Thoracic aorta (tissue), 2 donors: ENCODE measurements at regions not wholly inside any gene's neighbourhood (a gene's known extent, or its start where the extent isn't known, plus 50 kb on each side); places are given as distances from the start of the nearest gene placed in this dataset.

ENCODE experiments used
- ATAC-seq: fragments of 150-250 bp; one replicate; pipeline ENCODE4 v1.8.0; 2017; ENCODE audit warnings: low read depth; ENCODE audit not compliant: insufficient number of reproducible peaks, low FRiP score
- DNase-seq: peaks from one replicate; pipeline ENCODE4 v3.0.0-alpha.2; 2020; ENCODE audit warnings: low spot score
- H3K27ac ChIP-seq, 2 donors: fragments of 200-600 bp; sonication (generic); 1 replicate in 1 of 2; 2 replicates in 1 of 2; pipeline ENCODE4 v1.5.1; 2016; ENCODE audit warnings: mild to moderate bottlenecking in 2 of 2, moderate library complexity in 2 of 2
- H3K27me3 ChIP-seq: fragments of 200-600 bp; sonication (generic); replicated peaks from 2 replicates; pipeline ENCODE4 v1.6.0; 2016; ENCODE audit warnings: mild to moderate bottlenecking; ENCODE audit not compliant: insufficient read depth
- H3K36me3 ChIP-seq: fragments of 200-600 bp; sonication (generic); one replicate; pipeline ENCODE4 v1.5.1; 2016
- H3K4me1 ChIP-seq, 2 donors: fragments of 200-600 bp; sonication (generic); 1 replicate in 1 of 2; 2 replicates in 1 of 2; pipeline versions ENCODE4 v1.5.1 to v1.6.0; 2016; ENCODE audit warnings: low read depth in 2 of 2, mild to moderate bottlenecking in 1 of 2; ENCODE audit not compliant: control insufficient read depth in 1 of 2
- H3K4me3 ChIP-seq: fragments of 200-600 bp; sonication (generic); 2 replicates; pipeline ENCODE4 v1.5.1; 2016; ENCODE audit warnings: mild to moderate bottlenecking
- H3K9me3 ChIP-seq: fragments of 200-600 bp; sonication (generic); 2 replicates; pipeline ENCODE4 v1.5.1; 2016
- TF ChIP-seq, protein P1 (sequence below): fragments of 200-600 bp; sonication (generic); IDR thresholded peaks from one replicate; pipeline ENCODE4 v1.5.1; 2019; ENCODE audit warnings: antibody characterized with exemption

- ATAC-seq = no peak
- TF ChIP-seq, protein P1, sequence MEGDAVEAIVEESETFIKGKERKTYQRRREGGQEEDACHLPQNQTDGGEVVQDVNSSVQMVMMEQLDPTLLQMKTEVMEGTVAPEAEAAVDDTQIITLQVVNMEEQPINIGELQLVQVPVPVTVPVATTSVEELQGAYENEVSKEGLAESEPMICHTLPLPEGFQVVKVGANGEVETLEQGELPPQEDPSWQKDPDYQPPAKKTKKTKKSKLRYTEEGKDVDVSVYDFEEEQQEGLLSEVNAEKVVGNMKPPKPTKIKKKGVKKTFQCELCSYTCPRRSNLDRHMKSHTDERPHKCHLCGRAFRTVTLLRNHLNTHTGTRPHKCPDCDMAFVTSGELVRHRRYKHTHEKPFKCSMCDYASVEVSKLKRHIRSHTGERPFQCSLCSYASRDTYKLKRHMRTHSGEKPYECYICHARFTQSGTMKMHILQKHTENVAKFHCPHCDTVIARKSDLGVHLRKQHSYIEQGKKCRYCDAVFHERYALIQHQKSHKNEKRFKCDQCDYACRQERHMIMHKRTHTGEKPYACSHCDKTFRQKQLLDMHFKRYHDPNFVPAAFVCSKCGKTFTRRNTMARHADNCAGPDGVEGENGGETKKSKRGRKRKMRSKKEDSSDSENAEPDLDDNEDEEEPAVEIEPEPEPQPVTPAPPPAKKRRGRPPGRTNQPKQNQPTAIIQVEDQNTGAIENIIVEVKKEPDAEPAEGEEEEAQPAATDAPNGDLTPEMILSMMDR = no peak
These were observed 265.2 kb upstream of the PROK2 start for GRCh38 chr3:72050048-72050632.

DNA sequence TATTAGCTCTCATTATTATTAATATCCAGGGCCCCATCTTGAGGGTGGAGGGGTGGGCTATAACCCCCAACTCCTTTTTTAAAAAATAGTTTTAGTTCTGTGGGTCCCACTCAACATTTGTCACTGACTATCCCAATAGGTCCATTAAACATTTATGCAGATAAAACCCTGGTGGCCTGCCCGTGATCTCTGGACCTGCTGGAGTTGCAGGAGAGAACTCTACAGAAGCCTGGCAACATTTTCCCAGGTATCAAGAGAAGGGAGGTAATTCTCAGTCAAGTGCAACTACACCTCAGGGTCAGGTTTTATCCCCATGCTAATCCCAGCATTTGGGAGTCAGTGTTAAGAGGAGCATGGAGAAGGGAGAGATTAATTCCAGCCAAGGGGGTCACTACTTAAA, 264.4 kb upstream of the PROK2 start:
- no peak for ATAC-seq
- TF ChIP-seq, protein P1 = no peak

More at GRCh38 chr3:72050048-72050632, 265.2 kb upstream of the PROK2 start:
- H3K27me3 ChIP-seq = no peaks in the 10 kb centered on the region
- H3K36me3 ChIP-seq = no peaks in the 10 kb centered on the region
- no peaks in the 10 kb centered on the region for H3K4me1 ChIP-seq
- no peak overlapping the region for H3K4me3 ChIP-seq
- H3K9me3 ChIP-seq = no peaks in the 10 kb centered on the region
- no peak overlapping the region for H3K27ac ChIP-seq
- DNase-seq = no peak

GRCh38 chr3:72048873-72049272, 263.9 kb upstream of the PROK2 start:
- no peak for DNase-seq

More for the DNA sequence above, 264.4 kb upstream of the PROK2 start:
- no peak overlapping the region for H3K27ac ChIP-seq
- DNase-seq = no peak
- H3K4me1 ChIP-seq = no peaks in the 10 kb centered on the region
- no peak overlapping the region for H3K4me3 ChIP-seq
- H3K9me3 ChIP-seq = no peaks in the 10 kb centered on the region
- no peaks in the 10 kb centered on the region for H3K27me3 ChIP-seq
- H3K36me3 ChIP-seq = no peaks in the 10 kb centered on the region

GRCh38 chr3:72047221-72047871, 262.4 kb upstream of the PROK2 start:
- Histone ChIP-seq H3K27ac (no peak overlapping the region), H3K36me3 (no peaks in the 10 kb centered on the region), H3K4me3 (no peak overlapping the region), H3K27me3 (no peaks in the 10 kb centered on the region), H3K4me1 (peaks cover 0 to 4% of the 10 kb centered on the region in 2 donors), H3K9me3 (no peaks in the 10 kb centered on the region)
- DNase-seq (no peak), ATAC-seq (no peak)
- TF ChIP-seq, protein P1 = no peak

More at GRCh38 chr3:72048873-72049272, 263.9 kb upstream of the PROK2 start:
- Histone ChIP-seq H3K27me3 (no peaks in the 10 kb centered on the region), H3K27ac (no peak overlapping the region), H3K4me3 (no peak overlapping the region), H3K9me3 (no peaks in the 10 kb centered on the region), H3K4me1 (no peaks in the 10 kb centered on the region), H3K36me3 (no peaks in the 10 kb centered on the region)
- no peak for ATAC-seq
- TF ChIP-seq, protein P1 = no peak

DNA sequence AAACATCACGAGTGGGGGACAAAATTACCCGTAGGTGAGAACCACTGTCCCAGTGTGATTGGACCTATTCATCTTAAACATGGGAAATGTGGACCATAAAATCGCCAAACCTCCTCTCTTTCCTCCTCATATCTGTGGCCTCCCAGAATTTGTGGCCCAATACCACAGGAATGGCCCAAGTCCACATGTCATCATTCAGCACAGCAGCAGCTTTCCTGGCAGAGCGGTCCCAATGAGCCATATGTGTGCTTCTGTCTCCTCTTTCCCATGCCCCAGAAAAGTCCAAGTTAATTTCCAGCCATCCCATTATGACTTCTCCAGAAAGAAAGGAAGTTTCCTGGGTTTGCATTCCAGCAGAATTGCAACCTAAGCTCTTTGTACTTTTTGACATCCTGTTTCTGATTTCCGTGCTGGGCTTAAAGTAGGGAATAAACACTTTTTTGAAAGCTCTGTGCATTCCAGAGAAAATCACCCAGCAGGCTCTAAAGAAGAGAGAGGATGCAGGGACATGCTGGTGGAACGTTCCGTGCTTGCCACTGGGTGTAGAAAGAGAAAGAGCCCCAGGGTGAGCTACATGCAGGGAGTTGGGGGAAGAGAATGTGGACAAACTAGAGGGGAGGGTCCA, 259.4 kb upstream of the PROK2 start:
- H3K27ac ChIP-seq = no peak overlapping the region
- no peak overlapping the region for H3K4me3 ChIP-seq
- DNase-seq (no peak), ATAC-seq (no peak)
- H3K9me3 ChIP-seq = no peaks in the 10 kb centered on the region
- TF ChIP-seq, protein P1 = no peak
- no peaks in the 10 kb centered on the region for H3K27me3 ChIP-seq
- H3K36me3 ChIP-seq = no peaks in the 10 kb centered on the region
- H3K4me1 ChIP-seq = peaks cover 0 to 11% of the 10 kb centered on the region in 2 donors
